GM21825 (cell line): ENCODE measurements at regions not wholly inside any gene's neighbourhood (a gene's known extent, or its start where the extent isn't known, plus 50 kb on each side); places are given as distances from the start of the nearest gene placed in this dataset.
"Not testable (repeated sequence)": the region's sequence is repeated elsewhere in the genome, so short reads cannot be mapped to it uniquely, and the experiment has no call there.

Source experiments
- ATAC-seq: cut with Tn5 transposase; IDR thresholded peaks from one replicate; pipeline ENCODE4 v1.9.1; 2021; ENCODE audit warnings: mild to moderate bottlenecking, moderate library complexity; ENCODE audit not compliant: unreplicated experiment

GRCh38 chr15:58322253-58322652 is 109.5 kb upstream of the LIPC start:
- no peak for ATAC-seq

GRCh38 chr15:58323321-58323720 is 108.5 kb upstream of the LIPC start:
- not testable (repeated sequence) for ATAC-seq

- ATAC-seq: no peak
Measured at GRCh38 chr15:58324533-58324932, 107.3 kb upstream of the LIPC start.

GRCh38 chr15:58327958-58328357 is 103.8 kb upstream of the LIPC start:
- ATAC-seq: no peak

- ATAC-seq: no peak
Measured at GRCh38 chr15:58329211-58329610, 102.6 kb upstream of the LIPC start.

GRCh38 chr15:58329781-58330671 is 101.8 kb upstream of the LIPC start:
- no peak for ATAC-seq

GRCh38 chr15:58330741-58331559 is 100.8 kb upstream of the LIPC start:
- no peak for ATAC-seq

GRCh38 chr15:58331560-58331912 is 100.3 kb upstream of the LIPC start:
- ATAC-seq: no peak

- ATAC-seq: peak; percentile 73
Measured at GRCh38 chr15:58331913-58332675, 99.7 kb upstream of the LIPC start.

- ATAC-seq: no peak
Measured at GRCh38 chr15:58332676-58333400, 99.0 kb upstream of the LIPC start.

GRCh38 chr15:58334803-58335202 is 97.0 kb upstream of the LIPC start:
- no peak for ATAC-seq

- ATAC-seq: no peak
Measured at GRCh38 chr15:58336161-58336560, 95.6 kb upstream of the LIPC start.

GRCh38 chr15:58340176-58340575 is 91.6 kb upstream of the LIPC start:
- ATAC-seq: no peak

- no peak for ATAC-seq
Measured at GRCh38 chr15:58342508-58342907, 89.3 kb upstream of the LIPC start.

- ATAC-seq: no peak
Measured at GRCh38 chr15:58344213-58345070, 87.3 kb upstream of the LIPC start.

- ATAC-seq: no peak
Measured at GRCh38 chr15:58346361-58346760, 85.4 kb upstream of the LIPC start.

- ATAC-seq: no peak
Measured at GRCh38 chr15:58348095-58348812, 83.5 kb upstream of the LIPC start.

- ATAC-seq: no peak
Measured at GRCh38 chr15:58352026-58352929, 79.5 kb upstream of the LIPC start.
